T-helper 2 cell treated with Interferon-gamma antibody and Interleukin-4, amounts not matched to agents 5 μg/mL and 100 μg/mL, for 36 hours (primary cell): ENCODE measurements at regions not wholly inside any gene's neighbourhood (a gene's known extent, or its start where the extent isn't known, plus 50 kb on each side); places are given as distances from the start of the nearest gene placed in this dataset.
"Not testable (repeated sequence)": the region's sequence is repeated elsewhere in the genome, so short reads cannot be mapped to it uniquely, and the experiment has no call there.

ENCODE experiments used
- DNase-seq: peaks from one replicate; pipeline ENCODE4 v3.0.0; 2021; ENCODE audit warnings: low spot score
- H3K27ac Mint-ChIP-seq: one replicate; pipeline ENCODE4 v1.8.0; 2021; ENCODE audit warnings: mild to moderate bottlenecking, mixed read lengths
- H3K27me3 Mint-ChIP-seq: one replicate; pipeline ENCODE4 v1.8.0; 2021; ENCODE audit warnings: low read depth, mixed read lengths
- H3K36me3 Mint-ChIP-seq: one replicate; pipeline ENCODE4 v1.8.0; 2021; ENCODE audit warnings: low read depth, mixed read lengths
- H3K4me1 Mint-ChIP-seq: one replicate; pipeline ENCODE4 v1.8.0; 2021; ENCODE audit warnings: low read depth, mixed read lengths
- H3K4me3 Mint-ChIP-seq: one replicate; pipeline ENCODE4 v1.8.0; 2022; ENCODE audit warnings: mild to moderate bottlenecking, moderate library complexity, mixed read lengths
- H3K9me3 Mint-ChIP-seq: one replicate; pipeline ENCODE4 v1.8.0; 2021; ENCODE audit warnings: mixed read lengths

DNA sequence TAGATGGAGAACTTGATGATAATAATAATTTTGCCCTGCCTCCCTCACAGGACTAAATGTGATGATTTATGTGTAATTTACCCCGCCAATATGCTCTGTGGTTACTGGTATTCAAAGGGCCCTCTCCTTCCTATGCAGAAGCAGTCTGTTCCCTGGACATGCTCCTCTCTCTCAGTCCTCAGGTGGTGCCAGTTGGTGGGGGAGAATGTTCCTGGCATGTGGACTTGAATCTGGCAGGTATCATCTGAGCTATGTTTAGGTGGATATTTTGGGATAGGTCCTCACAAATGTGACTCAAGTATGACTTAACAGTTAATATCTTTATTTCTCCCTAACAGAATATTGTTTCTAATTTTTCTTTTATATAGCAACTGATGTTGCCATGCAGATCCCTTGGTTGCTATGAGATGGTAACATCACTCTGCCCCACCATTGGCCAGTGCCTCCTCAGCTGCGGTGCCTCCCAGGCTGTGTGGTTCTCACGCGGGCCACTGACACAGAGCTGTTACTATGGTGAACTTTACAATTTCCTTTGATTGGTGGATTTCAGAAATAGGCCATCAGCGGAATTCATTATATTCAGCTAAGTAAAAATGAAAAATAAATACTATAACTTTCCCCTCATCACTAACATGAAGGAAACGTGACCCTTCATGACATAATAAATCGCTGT lies 106.7 kb upstream of the PELI1 start:
- Mint-ChIP-seq H3K27ac (no peak overlapping the region), H3K9me3 (no peaks in the 10 kb centered on the region), H3K4me3 (no peak overlapping the region), H3K36me3 (no peaks in the 10 kb centered on the region), H3K4me1 (no peaks in the 10 kb centered on the region), H3K27me3 (no peaks in the 10 kb centered on the region)
- no peak for DNase-seq

DNA sequence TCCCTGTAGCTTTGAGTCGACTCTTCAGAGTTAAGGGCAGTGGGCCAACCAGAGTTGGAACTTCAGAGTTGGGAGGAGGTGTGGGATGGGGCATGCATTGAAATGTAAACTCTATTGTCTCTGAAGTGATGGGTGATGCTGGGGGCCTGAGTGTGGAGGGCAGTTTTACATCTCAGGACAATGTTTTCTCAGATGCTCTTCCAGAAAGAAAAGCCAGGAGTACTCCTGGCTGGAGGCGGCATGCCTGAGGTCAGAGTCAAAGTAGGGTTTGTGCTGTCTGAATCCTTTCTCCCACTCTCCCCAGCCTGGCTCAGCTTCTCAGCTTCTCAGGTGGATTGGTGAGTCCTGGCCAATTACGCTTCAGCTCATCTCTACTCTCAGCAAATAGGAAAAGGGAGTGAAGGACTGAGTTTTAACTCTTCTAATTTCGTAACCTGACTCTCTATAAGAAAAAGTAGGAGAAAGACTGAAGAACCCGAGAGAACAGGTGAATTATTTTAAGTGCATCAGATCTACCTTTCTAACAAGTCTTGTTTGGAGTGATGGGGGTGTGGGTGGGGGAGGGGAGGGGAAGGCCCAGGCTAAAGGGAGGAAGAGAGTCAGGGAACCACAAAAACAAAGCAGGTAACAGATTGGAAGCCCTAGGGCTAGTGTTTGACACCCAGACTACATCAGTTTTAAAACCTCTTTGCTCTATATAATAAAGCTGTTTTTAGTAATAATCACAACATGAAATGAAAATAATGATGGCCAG lies 107.5 kb upstream of the PELI1 start:
- H3K4me1 Mint-ChIP-seq, result no peaks in the 10 kb centered on the region
- H3K27me3 Mint-ChIP-seq, result no peaks in the 10 kb centered on the region
- no peak for DNase-seq
- H3K36me3 Mint-ChIP-seq, result no peaks in the 10 kb centered on the region
- no peak overlapping the region for H3K4me3 Mint-ChIP-seq
- H3K27ac Mint-ChIP-seq, result no peak overlapping the region
- no peaks in the 10 kb centered on the region for H3K9me3 Mint-ChIP-seq

GRCh38 chr2:64252251-64252978 lies 108.2 kb upstream of the PELI1 start:
- not testable (repeated sequence) for H3K27me3 Mint-ChIP-seq, H3K4me3 Mint-ChIP-seq, H3K27ac Mint-ChIP-seq, H3K4me1 Mint-ChIP-seq, H3K9me3 Mint-ChIP-seq, DNase-seq, H3K36me3 Mint-ChIP-seq

- H3K4me1 Mint-ChIP-seq, DNase-seq, H3K27me3 Mint-ChIP-seq, H3K9me3 Mint-ChIP-seq, H3K36me3 Mint-ChIP-seq, H3K27ac Mint-ChIP-seq, H3K4me3 Mint-ChIP-seq: not testable (repeated sequence)
Observed at GRCh38 chr2:64253421-64253820, 109.2 kb upstream of the PELI1 start.

DNA sequence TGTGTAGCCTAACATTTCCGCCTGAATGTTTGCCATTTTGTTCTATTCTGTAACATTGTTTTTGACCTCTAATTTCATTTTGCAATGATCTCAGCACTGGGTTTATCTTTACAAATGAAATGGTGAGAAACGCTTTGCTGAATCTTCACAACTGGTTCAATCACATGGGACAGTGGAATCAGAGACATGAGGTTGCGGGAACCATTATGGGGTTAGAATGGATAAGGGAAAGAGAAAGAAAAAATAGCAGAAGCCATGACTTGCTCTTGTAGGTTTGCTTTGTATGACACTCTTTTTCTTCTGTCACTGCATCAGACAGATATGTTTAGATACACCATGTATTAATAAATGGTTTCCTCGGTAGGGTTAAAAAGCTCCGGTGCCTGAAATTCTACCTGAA lies 114.3 kb upstream of the PELI1 start:
- Mint-ChIP-seq H3K27ac (no peak overlapping the region), H3K4me3 (no peak overlapping the region), H3K4me1 (peaks cover 5% of the 10 kb centered on the region), H3K9me3 (no peaks in the 10 kb centered on the region), H3K27me3 (no peaks in the 10 kb centered on the region), H3K36me3 (no peaks in the 10 kb centered on the region)
- DNase-seq, result no peak

- DNase-seq, result no peak
Observed at GRCh38 chr2:64259312-64259711, 115.1 kb upstream of the PELI1 start.

GRCh38 chr2:64260093-64260803 lies 116.0 kb upstream of the PELI1 start:
- peak overlapping the region; percentile 53 for H3K27ac Mint-ChIP-seq
- H3K27me3 Mint-ChIP-seq, result peaks cover 3% of the 10 kb centered on the region
- no peaks in the 10 kb centered on the region for H3K9me3 Mint-ChIP-seq
- H3K4me1 Mint-ChIP-seq, result peaks cover 5% of the 10 kb centered on the region
- no peak for DNase-seq
- peak overlapping the region; percentile 65 for H3K4me3 Mint-ChIP-seq
- H3K36me3 Mint-ChIP-seq, result no peaks in the 10 kb centered on the region

More at GRCh38 chr2:64259312-64259711, 115.1 kb upstream of the PELI1 start:
- Mint-ChIP-seq H3K36me3 (no peaks in the 10 kb centered on the region), H3K9me3 (no peaks in the 10 kb centered on the region), H3K27me3 (no peaks in the 10 kb centered on the region), H3K4me3 (no peak overlapping the region), H3K27ac (no peak overlapping the region), H3K4me1 (peaks cover 5% of the 10 kb centered on the region)

DNA sequence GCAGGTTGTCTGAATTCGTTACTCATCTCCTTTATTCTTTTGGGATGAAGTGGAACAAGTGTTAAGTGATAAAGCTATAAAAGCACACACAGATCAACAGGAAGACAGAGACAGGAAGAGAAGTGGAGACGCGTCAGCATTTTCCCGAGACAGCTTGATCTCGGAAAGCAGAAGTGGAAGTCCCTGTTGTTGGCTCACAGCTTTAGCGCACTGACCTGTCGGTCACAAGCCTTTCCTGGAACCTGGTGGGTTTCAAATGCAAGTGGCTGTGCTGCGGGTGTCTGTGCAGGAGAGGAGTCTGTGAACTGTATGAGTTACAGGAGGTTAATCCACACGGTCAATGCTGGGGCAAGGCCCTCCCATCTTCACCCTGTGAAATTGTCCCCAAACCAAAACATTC lies 116.6 kb upstream of the PELI1 start:
- DNase-seq, result peak; percentile 8
- Mint-ChIP-seq H3K27me3 (peaks cover 5% of the 10 kb centered on the region), H3K9me3 (no peaks in the 10 kb centered on the region), H3K36me3 (no peaks in the 10 kb centered on the region), H3K4me3 (peak overlapping the region; percentile 65), H3K27ac (peak overlapping the region; percentile 53), H3K4me1 (peaks cover 5% of the 10 kb centered on the region)

DNA sequence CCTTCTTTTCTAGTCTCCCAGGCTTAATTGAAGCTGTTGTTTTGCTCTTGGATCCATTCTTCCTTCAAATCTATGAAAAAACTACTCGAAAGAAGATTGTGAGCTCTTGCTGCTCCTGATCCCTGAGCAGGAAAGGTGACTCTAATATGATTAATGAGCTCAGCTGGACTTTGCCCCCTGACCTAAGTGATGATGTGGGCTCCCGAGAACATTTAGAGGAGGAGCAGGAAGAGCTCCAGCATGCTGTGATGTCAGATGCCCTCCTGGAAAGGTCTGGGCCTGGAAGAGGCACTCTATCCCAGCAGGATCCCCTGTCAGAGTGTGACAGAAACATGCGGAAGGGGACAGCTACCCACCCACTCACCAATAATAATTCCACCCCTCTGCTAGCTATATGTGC lies 117.9 kb upstream of the PELI1 start:
- Mint-ChIP-seq H3K9me3 (no peaks in the 10 kb centered on the region), H3K27ac (no peak overlapping the region), H3K36me3 (no peaks in the 10 kb centered on the region), H3K27me3 (peaks cover 5% of the 10 kb centered on the region), H3K4me3 (no peak overlapping the region), H3K4me1 (peaks cover 5% of the 10 kb centered on the region)
- no peak for DNase-seq

- no peaks in the 10 kb centered on the region for H3K36me3 Mint-ChIP-seq
- no peak overlapping the region for H3K27ac Mint-ChIP-seq
- H3K4me3 Mint-ChIP-seq, result no peak overlapping the region
- H3K9me3 Mint-ChIP-seq, result no peaks in the 10 kb centered on the region
- DNase-seq, result no peak
- H3K27me3 Mint-ChIP-seq, result peaks cover 10% of the 10 kb centered on the region
- peaks cover 5% of the 10 kb centered on the region for H3K4me1 Mint-ChIP-seq
Observed at GRCh38 chr2:64262816-64263215, 118.6 kb upstream of the PELI1 start.

DNA sequence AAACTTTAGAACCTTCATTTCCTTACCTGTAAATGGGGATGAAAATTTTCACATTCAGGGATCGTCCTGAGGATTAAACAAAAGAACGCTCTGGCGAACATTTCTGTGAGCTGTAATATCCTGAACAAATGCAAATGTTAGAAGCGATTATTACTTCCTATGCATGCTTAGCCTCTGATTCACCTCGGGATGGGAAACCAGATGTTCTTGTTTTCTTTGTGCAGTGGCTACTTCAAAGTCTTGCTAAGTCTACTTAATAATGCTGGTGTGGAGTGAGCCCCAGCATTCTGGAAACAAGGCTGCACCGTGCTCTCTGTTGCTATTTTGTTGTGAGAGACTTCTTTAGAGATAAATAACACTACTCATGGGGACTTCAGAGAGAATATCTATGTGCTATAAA lies 119.1 kb upstream of the PELI1 start:
- H3K4me1 Mint-ChIP-seq, result peaks cover 5% of the 10 kb centered on the region
- no peaks in the 10 kb centered on the region for H3K9me3 Mint-ChIP-seq
- no peak overlapping the region for H3K27ac Mint-ChIP-seq
- H3K36me3 Mint-ChIP-seq, result no peaks in the 10 kb centered on the region
- DNase-seq, result no peak
- H3K27me3 Mint-ChIP-seq, result peaks cover 11% of the 10 kb centered on the region
- no peak overlapping the region for H3K4me3 Mint-ChIP-seq

DNA sequence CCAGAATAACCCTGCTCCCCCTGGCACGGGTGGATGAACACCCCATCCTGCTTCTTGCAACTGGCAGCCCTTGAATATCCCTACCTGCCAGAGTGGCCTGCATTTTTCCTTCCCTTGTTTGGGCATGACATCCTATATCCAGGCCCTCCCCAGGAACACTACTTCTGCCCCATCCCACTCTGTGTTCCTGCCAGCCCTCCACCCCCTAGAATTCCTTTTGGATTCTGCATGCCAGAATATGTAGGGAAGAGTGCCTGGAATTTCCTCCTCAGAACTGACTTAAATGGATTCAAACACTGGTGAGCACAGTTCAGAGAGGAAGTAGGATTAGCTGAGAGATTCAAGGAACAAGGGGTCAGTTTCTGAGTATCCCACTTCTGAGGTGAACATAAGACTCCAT lies 123.5 kb upstream of the PELI1 start:
- H3K4me3 Mint-ChIP-seq, result no peak overlapping the region
- peaks cover 2% of the 10 kb centered on the region for H3K36me3 Mint-ChIP-seq
- no peak for DNase-seq
- H3K4me1 Mint-ChIP-seq, result no peaks in the 10 kb centered on the region
- peaks cover 5% of the 10 kb centered on the region for H3K9me3 Mint-ChIP-seq
- H3K27ac Mint-ChIP-seq, result no peak overlapping the region
- peaks cover 13% of the 10 kb centered on the region for H3K27me3 Mint-ChIP-seq

GRCh38 chr2:64268330-64269048 lies 124.3 kb upstream of the PELI1 start:
- Mint-ChIP-seq H3K36me3 (peaks cover 2% of the 10 kb centered on the region), H3K27ac (no peak overlapping the region), H3K27me3 (peaks cover 13% of the 10 kb centered on the region), H3K4me1 (peaks cover 5% of the 10 kb centered on the region), H3K4me3 (no peak overlapping the region), H3K9me3 (peaks cover 5% of the 10 kb centered on the region)
- DNase-seq, result no peak
